OCI-LY7 (cell line): ENCODE measurements at regions not wholly inside any gene's neighbourhood (a gene's known extent, or its start where the extent isn't known, plus 50 kb on each side); places are given as distances from the start of the nearest gene placed in this dataset.
"Not testable (repeated sequence)": the region's sequence is repeated elsewhere in the genome, so short reads cannot be mapped to it uniquely, and the experiment has no call there.

Experiments
- BruUV-seq: library from RNA; stranded (reverse); fragments of 400-500 nt; replicated peaks from 2 replicates; lab custom pipeline; 2021; lab: Mats Ljungman, UMichigan
- CTCF ChIA-PET: fragments of 300-600 bp; sonication (Branson Sonifier 250); formaldehyde crosslinking; loops from one replicate; lab custom pipeline; 2022; ENCODE audit warnings: antibody characterized with exemption; ENCODE audit not compliant: unreplicated experiment; lab: Charles Lee
- POLR2A ChIA-PET: fragments of 300-600 bp; sonication (Branson Sonifier 250); formaldehyde crosslinking; loops from one replicate; lab custom pipeline; 2022; ENCODE audit warnings: antibody characterized with exemption; lab: Charles Lee
- DNase-seq: peaks from one replicate; pipeline ENCODE4 v3.0.0-alpha.2; 2015; ENCODE audit warnings: low spot score
- H2AFZ ChIP-seq: fragments of 200-600 bp; sonication (generic), shearing (Covaris generic); 2 replicates; pipeline ENCODE4 v1.6.1; 2014; ENCODE audit warnings: mild to moderate bottlenecking, antibody characterized with exemption, low read length, moderate library complexity
- H3K27ac ChIP-seq: fragments of 200-600 bp; sonication (generic); 2 replicates; pipeline ENCODE4 v1.5.1; 2014; ENCODE audit warnings: mixed run types, low read depth, mild to moderate bottlenecking, moderate library complexity, low read length, inconsistent platforms; ENCODE audit not compliant: poor library complexity, severe bottlenecking
- H3K36me3 ChIP-seq: fragments of 200-600 bp; sonication (generic); 2 replicates; pipeline ENCODE4 v1.6.1; 2014; ENCODE audit warnings: mild to moderate bottlenecking, antibody characterized with exemption, low read length, moderate library complexity, mixed read lengths; ENCODE audit not compliant: insufficient read depth
- H3K4me1 ChIP-seq: fragments of 200-600 bp; sonication (generic); 2 replicates; pipeline ENCODE4 v1.5.1; 2014; ENCODE audit warnings: mild to moderate bottlenecking, low read length; ENCODE audit not compliant: insufficient read depth, poor library complexity, severe bottlenecking
- H3K4me2 ChIP-seq: fragments of 200-600 bp; sonication (generic); 2 replicates; pipeline ENCODE4 v1.6.1; 2014; ENCODE audit warnings: mild to moderate bottlenecking, low read length
- H3K4me3 ChIP-seq: fragments of 200-600 bp; sonication (generic); 2 replicates; pipeline ENCODE4 v1.5.1; 2014; ENCODE audit warnings: mild to moderate bottlenecking, low read depth, low read length; ENCODE audit not compliant: poor library complexity, severe bottlenecking
- H3K79me2 ChIP-seq: fragments of 200-600 bp; sonication (generic); 2 replicates; pipeline ENCODE4 v1.6.1; 2016; ENCODE audit warnings: low read depth, mild to moderate bottlenecking, low read length, moderate library complexity, mixed read lengths; ENCODE audit not compliant: insufficient read depth
- H3K9me2 ChIP-seq: fragments of 200-600 bp; sonication (generic); 2 replicates; pipeline ENCODE4 v1.6.1; 2016; ENCODE audit warnings: mild to moderate bottlenecking, low read length, mixed read lengths; ENCODE audit not compliant: insufficient read depth
- H3K9me3 ChIP-seq: fragments of 200-600 bp; sonication (generic); 2 replicates; pipeline ENCODE4 v1.6.1; 2014; ENCODE audit warnings: mild to moderate bottlenecking, mixed run types, low read length, mixed read lengths
- H4K20me1 ChIP-seq: fragments of 200-600 bp; sonication (generic); 2 replicates; pipeline ENCODE4 v1.6.1; 2014; ENCODE audit warnings: mild to moderate bottlenecking, antibody characterized with exemption, low read length, moderate library complexity, mixed read lengths; ENCODE audit not compliant: insufficient read depth
- EZH2phosphoT487 ChIP-seq: fragments of 200-600 bp; sonication (generic); IDR thresholded peaks from 2 replicates; pipeline ENCODE4 v1.6.1; 2018; ENCODE audit warnings: low read depth, borderline replicate concordance, mild to moderate bottlenecking, mixed run types, antibody characterized with exemption, low read length, moderate library complexity, mixed read lengths
- intact Hi-C: fragments of 100-400 bp; cut with micrococcal nuclease; formaldehyde crosslinking; loops from one replicate; pipeline ENCODE4 v1.10.0; 2022; ENCODE audit not compliant: unreplicated experiment
- TF ChIP-seq, protein P1 (sequence below): fragments of 200-600 bp; sonication (generic); conservative IDR thresholded peaks from 2 replicates; pipeline ENCODE4 v1.5.1; 2014; ENCODE audit warnings: mild to moderate bottlenecking, antibody characterized with exemption, low read length, moderate library complexity, mixed read lengths

DNA sequence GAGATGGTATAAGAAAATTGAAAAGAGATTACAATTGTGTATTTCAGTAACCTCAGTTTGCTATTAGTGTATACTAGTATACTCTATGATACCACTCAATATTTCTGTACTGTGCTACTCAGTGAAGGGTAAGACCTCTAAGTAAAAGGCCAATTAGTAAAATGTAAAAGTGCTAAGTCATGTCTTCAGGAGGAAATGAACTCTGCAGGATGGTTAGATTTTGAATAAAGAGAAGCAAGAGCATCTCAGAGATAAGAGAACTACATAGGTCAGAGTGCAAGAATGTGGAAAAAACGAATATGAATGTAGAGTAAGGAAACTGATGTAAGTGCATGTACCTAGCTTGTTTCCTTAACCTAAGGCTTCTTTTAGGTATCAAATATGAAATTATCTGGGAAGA lies 796.6 kb upstream of the GBE1 start:
- Histone ChIP-seq H3K9me3 (no peaks in the 10 kb centered on the region), H4K20me1 (no peaks in the 10 kb centered on the region), H3K4me2 (no peak overlapping the region), H3K4me1 (no peaks in the 10 kb centered on the region), H3K4me3 (no peak overlapping the region), H2AFZ (no peak overlapping the region), H3K9me2 (no peaks in the 10 kb centered on the region), H3K27ac (no peak overlapping the region), H3K79me2 (no peaks in the 10 kb centered on the region), H3K36me3 (no peaks in the 10 kb centered on the region)
- ChIA-PET CTCF (no interaction called here), POLR2A (interaction anchor here (0.7 kb wide), 1 partner anchor 129 kb away, joined by 3 read pairs; no protein-coding TSS in a partner anchor)
- no peak for TF ChIP-seq EZH2phosphoT487
- TF ChIP-seq, protein P1, sequence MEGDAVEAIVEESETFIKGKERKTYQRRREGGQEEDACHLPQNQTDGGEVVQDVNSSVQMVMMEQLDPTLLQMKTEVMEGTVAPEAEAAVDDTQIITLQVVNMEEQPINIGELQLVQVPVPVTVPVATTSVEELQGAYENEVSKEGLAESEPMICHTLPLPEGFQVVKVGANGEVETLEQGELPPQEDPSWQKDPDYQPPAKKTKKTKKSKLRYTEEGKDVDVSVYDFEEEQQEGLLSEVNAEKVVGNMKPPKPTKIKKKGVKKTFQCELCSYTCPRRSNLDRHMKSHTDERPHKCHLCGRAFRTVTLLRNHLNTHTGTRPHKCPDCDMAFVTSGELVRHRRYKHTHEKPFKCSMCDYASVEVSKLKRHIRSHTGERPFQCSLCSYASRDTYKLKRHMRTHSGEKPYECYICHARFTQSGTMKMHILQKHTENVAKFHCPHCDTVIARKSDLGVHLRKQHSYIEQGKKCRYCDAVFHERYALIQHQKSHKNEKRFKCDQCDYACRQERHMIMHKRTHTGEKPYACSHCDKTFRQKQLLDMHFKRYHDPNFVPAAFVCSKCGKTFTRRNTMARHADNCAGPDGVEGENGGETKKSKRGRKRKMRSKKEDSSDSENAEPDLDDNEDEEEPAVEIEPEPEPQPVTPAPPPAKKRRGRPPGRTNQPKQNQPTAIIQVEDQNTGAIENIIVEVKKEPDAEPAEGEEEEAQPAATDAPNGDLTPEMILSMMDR, result no peak
- no peak for DNase-seq
- BruUV-seq, result no TSS peak
- intact Hi-C loops, result no loop called here

DNA sequence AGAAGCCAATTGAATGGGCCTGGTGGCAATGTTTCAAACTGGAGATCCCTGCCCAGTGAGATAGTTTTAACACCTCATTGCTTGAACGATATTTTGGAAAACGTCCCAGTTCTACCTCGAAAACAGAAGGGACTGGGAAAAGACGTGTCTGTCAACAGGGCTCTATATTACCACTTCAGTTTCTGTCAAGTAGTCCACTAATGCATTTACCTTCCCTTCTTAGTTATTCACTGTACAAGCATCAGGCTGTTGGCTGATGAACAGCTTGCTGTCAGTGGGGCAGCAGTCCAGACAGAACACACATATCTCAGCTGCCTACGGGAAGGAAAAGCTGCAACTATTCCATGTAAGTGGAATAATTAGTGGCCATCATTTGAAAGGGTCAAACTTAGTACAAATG lies 794.7 kb upstream of the GBE1 start:
- Histone ChIP-seq H3K27ac (no peak overlapping the region), H4K20me1 (no peaks in the 10 kb centered on the region), H3K9me3 (no peaks in the 10 kb centered on the region), H3K36me3 (no peaks in the 10 kb centered on the region), H3K4me1 (no peaks in the 10 kb centered on the region), H2AFZ (no peak overlapping the region), H3K4me3 (no peak overlapping the region), H3K79me2 (no peaks in the 10 kb centered on the region), H3K4me2 (no peak overlapping the region), H3K9me2 (no peaks in the 10 kb centered on the region)
- ChIA-PET POLR2A (no interaction called here), CTCF (no interaction called here)
- TF ChIP-seq, protein P1, result no peak
- no peak for TF ChIP-seq EZH2phosphoT487
- intact Hi-C loops, result no loop called here
- no peak for DNase-seq
- no TSS peak for BruUV-seq

DNA sequence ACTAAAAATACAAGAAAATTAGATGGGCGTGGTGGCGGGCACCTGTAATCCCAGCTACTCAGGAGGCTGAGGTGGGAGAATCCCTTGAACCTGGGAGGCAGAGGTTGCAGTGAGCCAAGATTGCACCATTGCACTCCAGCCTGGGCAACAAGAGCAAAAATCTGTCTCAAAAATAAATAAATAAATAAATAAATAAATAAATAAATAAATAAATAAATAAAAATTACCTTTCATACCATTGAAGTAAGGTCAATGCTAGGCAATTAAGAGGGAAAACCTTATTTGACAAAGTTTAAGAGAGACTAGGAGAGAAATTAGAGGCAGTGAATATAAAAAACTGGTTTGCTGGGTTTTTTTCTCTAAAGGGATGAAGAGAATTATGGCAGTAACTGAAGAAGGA lies 781.1 kb upstream of the GBE1 start:
- BruUV-seq, intact Hi-C loops, CTCF ChIA-PET, POLR2A ChIA-PET, H4K20me1 ChIP-seq, H3K9me2 ChIP-seq, H3K27ac ChIP-seq, H2AFZ ChIP-seq, H3K4me3 ChIP-seq, H3K36me3 ChIP-seq, DNase-seq, H3K9me3 ChIP-seq, H3K4me2 ChIP-seq, H3K79me2 ChIP-seq, H3K4me1 ChIP-seq: not testable (repeated sequence)
